GM21360 (cell line): ENCODE measurements at regions not wholly inside any gene's neighbourhood (a gene's known extent, or its start where the extent isn't known, plus 50 kb on each side); places are given as distances from the start of the nearest gene placed in this dataset.

ENCODE experiments used
- ATAC-seq: cut with Tn5 transposase; IDR thresholded peaks from one replicate; pipeline ENCODE4 v1.9.1; 2021; ENCODE audit warnings: mild to moderate bottlenecking, moderate library complexity; ENCODE audit not compliant: unreplicated experiment

GRCh38 chr2:225097035-225097434 lies 54.8 kb upstream of the DOCK10 start:
- ATAC-seq = no peak
